Natural killer cell (primary cell): ENCODE measurements at regions not wholly inside any gene's neighbourhood (a gene's known extent, or its start where the extent isn't known, plus 50 kb on each side); places are given as distances from the start of the nearest gene placed in this dataset.

Source experiments
- ATAC-seq, 3 donors: fragments of 150-1000 bp in 2 of 3; fragments of 200-7000 bp in 1 of 3; cut with Tn5 transposase; 1 replicate in 1 of 3; 2 replicates in 2 of 3; pipeline ENCODE4 v1.10.0; 2021; ENCODE audit warnings: mild to moderate bottlenecking in 2 of 3, moderate library complexity in 2 of 3
- DNase-seq, 2 donors: peaks; one replicate each; pipeline versions ENCODE4 v3.0.0 to v3.0.0-alpha.2; 2013 to 2021; ENCODE audit warnings: mixed read lengths in 1 of 2
- H3K27ac ChIP-seq: one replicate; pipeline ENCODE4 v1.5.1; 2013; ENCODE audit warnings: mild to moderate bottlenecking, low read length
- H3K27me3 ChIP-seq: one replicate; pipeline ENCODE4 v1.6.1; 2013; ENCODE audit warnings: low read length; ENCODE audit not compliant: control insufficient read depth, insufficient read depth
- H3K36me3 ChIP-seq: one replicate; pipeline ENCODE4 v1.6.1; 2013; ENCODE audit warnings: low read length; ENCODE audit not compliant: control insufficient read depth, insufficient read depth
- H3K4me1 ChIP-seq: one replicate; pipeline ENCODE4 v1.6.1; 2013; ENCODE audit warnings: low read length; ENCODE audit not compliant: control insufficient read depth, insufficient read depth
- H3K4me3 ChIP-seq: one replicate; pipeline ENCODE4 v1.5.1; 2013; ENCODE audit warnings: low read length
- H3K9me3 ChIP-seq: one replicate; pipeline ENCODE4 v1.6.1; 2013; ENCODE audit warnings: low read length; ENCODE audit not compliant: control insufficient read depth, insufficient read depth
- H3K27ac Mint-ChIP-seq, 2 donors: one replicate each; pipeline ENCODE4 v1.8.0; 2022; ENCODE audit warnings: mild to moderate bottlenecking in 2 of 2, mixed read lengths in 2 of 2, moderate library complexity in 1 of 2
- H3K27me3 Mint-ChIP-seq, 2 donors: one replicate each; pipeline ENCODE4 v1.8.0; 2022; ENCODE audit warnings: low read depth in 2 of 2, mixed read lengths in 2 of 2
- H3K36me3 Mint-ChIP-seq: one replicate; pipeline ENCODE4 v1.8.0; 2022; ENCODE audit warnings: mixed read lengths
- H3K4me1 Mint-ChIP-seq, 2 donors: one replicate each; pipeline ENCODE4 v1.8.0; 2022; ENCODE audit warnings: mixed read lengths in 2 of 2
- H3K4me3 Mint-ChIP-seq: one replicate; pipeline ENCODE4 v1.8.0; 2022; ENCODE audit warnings: mild to moderate bottlenecking, moderate library complexity, mixed read lengths
- H3K9me3 Mint-ChIP-seq, 2 donors: one replicate each; pipeline ENCODE4 v1.8.0; 2022; ENCODE audit warnings: mixed read lengths in 2 of 2
- WGBS: methylation state at CpG from one replicate; pipeline ENCODE4 v1.1.7; 2013; ENCODE audit warnings: missing lambda C conversion rate; ENCODE audit not compliant: insufficient coverage; 5-methylcytosine and 5-hydroxymethylcytosine counted together
- intact Hi-C: fragments of 100-400 bp; cut with micrococcal nuclease; formaldehyde crosslinking; loops from one replicate; pipeline ENCODE4 v1.14.2; 2022
- TF ChIP-seq, protein P1 (sequence below): fragments of 200-600 bp; IDR thresholded peaks from one replicate; pipeline ENCODE4 v1.8.0; 2022; ENCODE audit warnings: antibody characterized with exemption

DNA sequence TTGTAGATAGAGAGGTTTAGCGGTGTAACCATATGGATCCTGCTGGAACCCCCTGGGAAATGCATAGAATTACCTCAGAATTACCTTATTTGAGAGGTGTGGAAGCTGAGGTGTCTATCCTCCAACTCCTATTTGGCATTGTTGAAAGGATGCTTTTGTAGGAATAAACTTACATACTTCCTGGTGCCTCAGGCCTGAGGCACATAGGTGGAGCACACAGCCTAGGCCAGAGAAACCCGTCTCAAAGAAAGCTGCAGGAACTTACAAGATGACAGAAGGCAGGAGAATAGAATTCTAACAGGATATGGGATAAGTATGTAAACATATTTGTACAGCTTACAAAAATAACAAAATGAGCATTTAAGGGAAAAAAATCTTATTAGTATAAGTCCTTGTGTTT, 1507.2 kb upstream of the ZEB2 start:
- Histone ChIP-seq H3K36me3 (no peaks in the 10 kb centered on the region), H3K9me3 (no peaks in the 10 kb centered on the region), H3K27ac (no peak overlapping the region), H3K27me3 (no peaks in the 10 kb centered on the region), H3K4me3 (no peak overlapping the region), H3K4me1 (no peaks in the 10 kb centered on the region)
- H3K9me3 Mint-ChIP-seq = peaks cover 12 to 17% of the 10 kb centered on the region in 2 donors
- H3K27me3 Mint-ChIP-seq = no peaks in the 10 kb centered on the region
- DNase-seq = no peak
- no peak overlapping the region for H3K27ac Mint-ChIP-seq
- TF ChIP-seq, protein P1, sequence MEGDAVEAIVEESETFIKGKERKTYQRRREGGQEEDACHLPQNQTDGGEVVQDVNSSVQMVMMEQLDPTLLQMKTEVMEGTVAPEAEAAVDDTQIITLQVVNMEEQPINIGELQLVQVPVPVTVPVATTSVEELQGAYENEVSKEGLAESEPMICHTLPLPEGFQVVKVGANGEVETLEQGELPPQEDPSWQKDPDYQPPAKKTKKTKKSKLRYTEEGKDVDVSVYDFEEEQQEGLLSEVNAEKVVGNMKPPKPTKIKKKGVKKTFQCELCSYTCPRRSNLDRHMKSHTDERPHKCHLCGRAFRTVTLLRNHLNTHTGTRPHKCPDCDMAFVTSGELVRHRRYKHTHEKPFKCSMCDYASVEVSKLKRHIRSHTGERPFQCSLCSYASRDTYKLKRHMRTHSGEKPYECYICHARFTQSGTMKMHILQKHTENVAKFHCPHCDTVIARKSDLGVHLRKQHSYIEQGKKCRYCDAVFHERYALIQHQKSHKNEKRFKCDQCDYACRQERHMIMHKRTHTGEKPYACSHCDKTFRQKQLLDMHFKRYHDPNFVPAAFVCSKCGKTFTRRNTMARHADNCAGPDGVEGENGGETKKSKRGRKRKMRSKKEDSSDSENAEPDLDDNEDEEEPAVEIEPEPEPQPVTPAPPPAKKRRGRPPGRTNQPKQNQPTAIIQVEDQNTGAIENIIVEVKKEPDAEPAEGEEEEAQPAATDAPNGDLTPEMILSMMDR = no peak
- 70% methylated on average over 1 of the region's 2 CpGs for WGBS
- ATAC-seq = no peak
- H3K4me1 Mint-ChIP-seq = no peaks in the 10 kb centered on the region
- H3K36me3 Mint-ChIP-seq = no peaks in the 10 kb centered on the region
- intact Hi-C loops = no loop called here
- H3K4me3 Mint-ChIP-seq = no peak overlapping the region

DNA sequence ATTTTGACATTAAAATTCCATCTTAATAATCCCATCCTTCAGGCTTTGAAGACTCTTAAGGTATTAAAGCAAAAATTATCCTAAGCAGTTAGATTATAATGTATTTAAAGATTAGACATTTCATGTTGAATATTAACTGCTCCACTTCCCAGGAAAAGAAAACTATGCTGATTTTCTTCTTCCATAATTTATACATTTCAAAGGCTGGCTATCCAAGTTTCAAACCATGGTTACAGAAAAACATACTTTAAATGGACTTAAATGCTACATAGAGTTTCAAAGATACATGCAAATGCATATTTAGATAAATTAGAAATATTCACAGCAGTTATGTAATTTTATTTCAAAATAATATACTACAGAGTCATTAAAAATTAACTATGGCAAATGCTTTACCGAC, 1505.6 kb upstream of the ZEB2 start:
- Mint-ChIP-seq H3K9me3 (peaks cover 12 to 26% of the 10 kb centered on the region in 2 donors), H3K4me3 (no peak overlapping the region), H3K27ac (no peak overlapping the region), H3K36me3 (no peaks in the 10 kb centered on the region), H3K27me3 (no peaks in the 10 kb centered on the region), H3K4me1 (no peaks in the 10 kb centered on the region)
- Histone ChIP-seq H3K27me3 (no peaks in the 10 kb centered on the region), H3K27ac (no peak overlapping the region), H3K4me1 (no peaks in the 10 kb centered on the region), H3K36me3 (no peaks in the 10 kb centered on the region), H3K9me3 (no peaks in the 10 kb centered on the region), H3K4me3 (no peak overlapping the region)
- DNase-seq (no peak), ATAC-seq (no peak)
- WGBS = no CpG with 5 or more reads among the region's 1 CpG
- TF ChIP-seq, protein P1 = no peak
- intact Hi-C loops = no loop called here

DNA sequence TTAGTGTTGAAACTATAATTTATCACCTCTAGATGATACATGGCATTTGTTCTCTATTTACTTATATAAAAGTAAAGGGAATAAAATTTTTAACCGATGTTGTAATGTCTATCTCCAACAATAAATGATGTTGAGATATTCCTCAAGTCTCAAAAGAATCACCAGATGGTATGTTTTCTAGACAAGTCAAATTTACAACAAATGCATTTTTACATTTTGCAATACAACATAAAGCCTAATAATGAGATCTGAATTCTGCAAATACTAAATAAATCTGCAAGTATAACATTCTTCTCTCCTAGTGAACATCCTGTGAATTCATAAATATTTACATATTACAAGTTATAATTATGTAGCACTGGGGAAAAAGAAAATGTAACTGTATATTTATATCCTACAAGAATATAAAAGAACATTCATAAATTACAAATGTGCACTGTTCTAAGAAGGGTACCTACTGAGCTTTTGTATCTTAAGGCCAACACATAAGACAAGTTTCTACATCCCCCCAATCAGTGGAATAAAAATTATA, 1504.4 kb upstream of the ZEB2 start:
- no peak overlapping the region for H3K4me3 ChIP-seq
- H3K27ac ChIP-seq = no peak overlapping the region
- DNase-seq = no peak
- Mint-ChIP-seq H3K9me3 (peaks cover 12 to 26% of the 10 kb centered on the region in 2 donors), H3K36me3 (no peaks in the 10 kb centered on the region), H3K27me3 (no peaks in the 10 kb centered on the region), H3K4me3 (no peak overlapping the region), H3K27ac (no peak overlapping the region), H3K4me1 (no peaks in the 10 kb centered on the region)
- TF ChIP-seq, protein P1 = no peak
- H3K9me3 ChIP-seq = no peaks in the 10 kb centered on the region
- ATAC-seq = no peak
- H3K36me3 ChIP-seq = no peaks in the 10 kb centered on the region
- intact Hi-C loops = no loop called here
- H3K4me1 ChIP-seq = no peaks in the 10 kb centered on the region
- no peaks in the 10 kb centered on the region for H3K27me3 ChIP-seq
- no CpG with 5 or more reads among the region's 1 CpG for WGBS

DNA sequence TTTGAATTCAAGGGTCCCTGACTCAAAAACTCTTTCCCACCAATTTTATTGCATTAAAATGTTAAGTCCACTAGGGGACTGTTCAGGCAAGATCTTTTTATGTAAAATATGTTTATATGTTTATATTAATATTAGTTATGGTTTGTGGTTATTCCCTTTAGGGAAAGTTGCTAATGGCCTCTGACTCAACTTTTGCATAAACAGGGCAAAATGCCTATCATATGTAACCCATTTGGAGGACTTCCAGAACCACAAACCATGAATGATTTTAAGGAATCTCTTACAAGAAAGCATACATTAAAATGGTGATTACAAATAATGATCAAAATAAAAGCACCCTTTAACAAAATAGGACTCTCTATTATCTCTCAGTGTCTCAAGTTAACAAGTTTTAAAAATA, 1484.5 kb upstream of the ZEB2 start:
- TF ChIP-seq, protein P1 = no peak
- H3K9me3 Mint-ChIP-seq = peaks cover 9 to 11% of the 10 kb centered on the region in 2 donors
- Histone ChIP-seq H3K27ac (no peak overlapping the region), H3K36me3 (no peaks in the 10 kb centered on the region), H3K27me3 (no peaks in the 10 kb centered on the region), H3K4me1 (no peaks in the 10 kb centered on the region), H3K9me3 (no peaks in the 10 kb centered on the region), H3K4me3 (no peak overlapping the region)
- no peak overlapping the region for H3K4me3 Mint-ChIP-seq
- no peaks in the 10 kb centered on the region for H3K4me1 Mint-ChIP-seq
- DNase-seq = no peak
- intact Hi-C loops = no loop called here
- H3K27me3 Mint-ChIP-seq = no peaks in the 10 kb centered on the region
- no peak for ATAC-seq
- H3K27ac Mint-ChIP-seq = no peak overlapping the region
- no peaks in the 10 kb centered on the region for H3K36me3 Mint-ChIP-seq
